Testis (tissue), 2 donors: ENCODE measurements at regions not wholly inside any gene's neighbourhood (a gene's known extent, or its start where the extent isn't known, plus 50 kb on each side); places are given as distances from the start of the nearest gene placed in this dataset.

Experiments used
- DNase-seq: peaks from one replicate; pipeline ENCODE4 v3.0.0-alpha.2; 2019
- H3K27ac ChIP-seq, 2 donors: fragments of 200-600 bp; sonication (generic); one replicate each; pipeline ENCODE4 v1.5.1; 2019
- H3K27me3 ChIP-seq: fragments of 200-600 bp; sonication (generic); one replicate; pipeline ENCODE4 v1.5.1; 2019
- H3K36me3 ChIP-seq: fragments of 200-600 bp; sonication (generic); one replicate; pipeline ENCODE4 v1.5.1; 2017; ENCODE audit warnings: low read depth; ENCODE audit errors: missing control alignments
- H3K4me1 ChIP-seq: fragments of 200-600 bp; sonication (generic); one replicate; pipeline ENCODE4 v1.5.1; 2019
- H3K4me3 ChIP-seq, 2 donors: fragments of 200-600 bp; sonication (generic); one replicate each; pipeline ENCODE4 v1.5.1; 2017 to 2019
- H3K9me3 ChIP-seq: fragments of 200-600 bp; sonication (generic); one replicate; pipeline ENCODE4 v1.5.1; 2017
- CTCF ChIP-seq, 3 experiments: fragments of 450-650 bp in 2 of 3; fragments of 200-600 bp in 1 of 3; sonication (generic) in 1 of 3; IDR thresholded peaks; one replicate each; pipeline ENCODE4 v1.5.1; 2016 to 2019; ENCODE audit warnings: antibody characterized with exemption in 3 of 3, mild to moderate bottlenecking in 2 of 3, moderate library complexity in 1 of 3
- POLR2A ChIP-seq: fragments of 450-650 bp; IDR thresholded peaks from one replicate; pipeline ENCODE4 v1.6.1; 2017; ENCODE audit warnings: antibody characterized with exemption, mild to moderate bottlenecking, moderate library complexity
- WGBS, 2 donors: methylation state at CpG; one replicate each; pipeline ENCODE4 v1.1.5; 2018; 5-methylcytosine and 5-hydroxymethylcytosine counted together
- intact Hi-C: fragments of 100-400 bp; cut with DNase I; formaldehyde crosslinking; loops from one replicate; pipeline ENCODE4 v1.15.1; 2023; ENCODE audit warnings: low total_unique reads

GRCh38 chr21:35838987-35839763, 221.2 kb downstream of the SETD4 start:
- no peaks in the 10 kb centered on the region for H3K9me3 ChIP-seq
- no peaks in the 10 kb centered on the region for H3K36me3 ChIP-seq
- no peak for DNase-seq
- H3K27ac ChIP-seq, result no peak overlapping the region
- TF ChIP-seq POLR2A, result no peak
- TF ChIP-seq CTCF (IDR thresholded peaks at IDR 0.05), result no peak
- intact Hi-C loops, result no loop called here
- WGBS, 2 donors, result 86 to 89% methylated on average over 7 of the region's 7 CpGs
- H3K4me3 ChIP-seq, result no peak overlapping the region
- no peaks in the 10 kb centered on the region for H3K27me3 ChIP-seq
- no peaks in the 10 kb centered on the region for H3K4me1 ChIP-seq

- Histone ChIP-seq H3K9me3 (no peaks in the 10 kb centered on the region), H3K27ac (no peak overlapping the region), H3K36me3 (no peaks in the 10 kb centered on the region), H3K4me1 (no peaks in the 10 kb centered on the region), H3K27me3 (no peaks in the 10 kb centered on the region), H3K4me3 (no peak overlapping the region)
- WGBS, 2 donors, result 71 to 74% methylated on average over 1 of the region's 1 CpG
- TF ChIP-seq CTCF (IDR thresholded peaks at IDR 0.05), result no peak
- no peak for TF ChIP-seq POLR2A
- DNase-seq, result no peak
- intact Hi-C loops, result no loop called here
These were observed 222.0 kb downstream of the SETD4 start for GRCh38 chr21:35838350-35838749.

- Histone ChIP-seq H3K4me1 (no peaks in the 10 kb centered on the region), H3K27me3 (no peaks in the 10 kb centered on the region), H3K27ac (no peak overlapping the region), H3K9me3 (no peaks in the 10 kb centered on the region), H3K36me3 (no peaks in the 10 kb centered on the region), H3K4me3 (no peak overlapping the region)
- TF ChIP-seq CTCF (IDR thresholded peaks at IDR 0.05) (no peak), POLR2A (no peak)
- intact Hi-C loops, result no loop called here
- 23 to 28% methylated on average over 1 of the region's 1 CpG for WGBS, 2 donors
- no peak for DNase-seq
These were observed 226.3 kb downstream of the SETD4 start for GRCh38 chr21:35833991-35834390.

DNA sequence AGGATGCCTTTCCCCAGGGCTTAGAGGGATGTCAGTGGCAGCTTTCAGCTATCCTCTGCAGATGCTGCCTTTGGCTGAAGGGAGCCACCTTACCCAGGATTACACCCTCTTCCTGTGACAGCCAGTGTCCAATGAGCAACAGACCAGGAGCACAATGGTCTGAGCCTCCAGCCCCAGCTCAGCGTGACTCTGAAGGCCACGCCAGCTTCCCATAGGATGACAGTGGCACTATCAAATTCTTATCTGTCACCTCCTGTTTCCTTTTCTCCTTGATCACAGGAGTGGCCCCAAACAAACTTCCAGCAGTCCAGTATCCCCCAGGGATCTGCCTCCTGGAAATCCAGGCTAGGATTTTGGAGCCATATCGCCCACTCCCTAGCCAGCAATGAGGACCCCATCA, 226.9 kb downstream of the SETD4 start:
- Histone ChIP-seq H3K4me1 (no peaks in the 10 kb centered on the region), H3K36me3 (no peaks in the 10 kb centered on the region), H3K27ac (no peak overlapping the region), H3K27me3 (no peaks in the 10 kb centered on the region), H3K9me3 (no peaks in the 10 kb centered on the region), H3K4me3 (no peak overlapping the region)
- intact Hi-C loops, result no loop called here
- TF ChIP-seq POLR2A (no peak), CTCF (IDR thresholded peaks at IDR 0.05) (no peak)
- DNase-seq, result no peak
- WGBS, 2 donors, result 67 to 82% methylated on average over 3 of the region's 3 CpGs

- intact Hi-C loops, result no loop called here
These were observed 229.1 kb downstream of the SETD4 start for GRCh38 chr21:35831230-35831629.

More at GRCh38 chr21:35831230-35831629, 229.1 kb downstream of the SETD4 start:
- no peaks in the 10 kb centered on the region for H3K27me3 ChIP-seq
- no peak overlapping the region for H3K4me3 ChIP-seq
- no peak overlapping the region for H3K27ac ChIP-seq
- no peaks in the 10 kb centered on the region for H3K9me3 ChIP-seq
- no peaks in the 10 kb centered on the region for H3K36me3 ChIP-seq
- 96 to 97% methylated on average over 6 of the region's 6 CpGs for WGBS, 2 donors
- no peak for DNase-seq
- no peak for TF ChIP-seq POLR2A
- no peak for TF ChIP-seq CTCF (IDR thresholded peaks at IDR 0.05)
- no peaks in the 10 kb centered on the region for H3K4me1 ChIP-seq
